ENCODE measurements at regions not wholly inside any gene's neighbourhood (a gene's known extent, or its start where the extent isn't known, plus 50 kb on each side); places are given as distances from the start of the nearest gene placed in this dataset.

DNA sequence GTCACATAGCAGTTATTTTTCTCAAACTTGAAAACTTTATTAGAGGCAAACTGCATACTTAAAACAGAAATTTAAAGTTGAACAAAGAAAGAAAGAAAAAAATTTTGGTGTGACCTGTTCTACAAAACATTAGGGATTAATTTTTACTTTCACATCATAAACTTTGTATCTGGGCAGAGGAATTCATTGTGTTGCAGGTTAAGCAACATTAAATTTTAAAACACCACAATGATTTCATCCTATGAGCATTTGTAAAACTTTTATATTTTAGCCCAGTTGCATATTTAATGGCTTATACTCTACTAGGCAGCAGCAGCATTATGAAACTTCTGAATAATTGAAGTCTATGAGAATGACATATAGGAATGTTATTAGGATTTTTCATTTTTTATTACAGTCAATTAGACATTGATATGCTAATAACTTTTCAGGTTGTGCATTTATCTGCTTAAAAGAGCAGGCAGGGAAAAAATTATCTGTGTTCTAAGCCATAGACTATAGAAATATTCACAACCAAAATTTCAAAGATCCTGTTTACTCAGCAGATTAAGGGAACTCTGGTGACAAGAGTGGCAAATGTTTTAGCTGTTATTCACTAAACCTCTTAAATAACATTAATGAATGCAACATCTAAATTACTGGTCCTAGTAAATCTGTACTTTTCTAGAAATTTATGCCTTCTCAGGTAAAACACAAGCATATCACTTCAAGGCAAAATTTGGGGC, 1088.5 kb upstream of the CDH6 start:
- TF ChIP-seq, protein P1, sequence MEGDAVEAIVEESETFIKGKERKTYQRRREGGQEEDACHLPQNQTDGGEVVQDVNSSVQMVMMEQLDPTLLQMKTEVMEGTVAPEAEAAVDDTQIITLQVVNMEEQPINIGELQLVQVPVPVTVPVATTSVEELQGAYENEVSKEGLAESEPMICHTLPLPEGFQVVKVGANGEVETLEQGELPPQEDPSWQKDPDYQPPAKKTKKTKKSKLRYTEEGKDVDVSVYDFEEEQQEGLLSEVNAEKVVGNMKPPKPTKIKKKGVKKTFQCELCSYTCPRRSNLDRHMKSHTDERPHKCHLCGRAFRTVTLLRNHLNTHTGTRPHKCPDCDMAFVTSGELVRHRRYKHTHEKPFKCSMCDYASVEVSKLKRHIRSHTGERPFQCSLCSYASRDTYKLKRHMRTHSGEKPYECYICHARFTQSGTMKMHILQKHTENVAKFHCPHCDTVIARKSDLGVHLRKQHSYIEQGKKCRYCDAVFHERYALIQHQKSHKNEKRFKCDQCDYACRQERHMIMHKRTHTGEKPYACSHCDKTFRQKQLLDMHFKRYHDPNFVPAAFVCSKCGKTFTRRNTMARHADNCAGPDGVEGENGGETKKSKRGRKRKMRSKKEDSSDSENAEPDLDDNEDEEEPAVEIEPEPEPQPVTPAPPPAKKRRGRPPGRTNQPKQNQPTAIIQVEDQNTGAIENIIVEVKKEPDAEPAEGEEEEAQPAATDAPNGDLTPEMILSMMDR (IDR thresholded peaks at IDR 0.05), result no peak
- TF ChIP-seq POLR2A (IDR thresholded peaks at IDR 0.05), result no peak
- no peak for TF ChIP-seq EP300 (IDR thresholded peaks at IDR 0.05)

Measured in ovary (tissue), 3 donors.